ENCODE measurements at regions not wholly inside any gene's neighbourhood (a gene's known extent, or its start where the extent isn't known, plus 50 kb on each side); places are given as distances from the start of the nearest gene placed in this dataset.

GRCh38 chr2:129267559-129267958, 711.9 kb upstream of the RAB6C start:
- TF ChIP-seq CTCF (IDR thresholded peaks at IDR 0.05; ENCODE audit: insufficient read depth, low read length, poor library complexity, severe bottlenecking) (no peak), EZH2phosphoT487 (conservative IDR thresholded peaks at IDR 0.05; ENCODE audit: low read length) (no peak)
